GM12878 (cell line): ENCODE measurements at regions not wholly inside any gene's neighbourhood (a gene's known extent, or its start where the extent isn't known, plus 50 kb on each side); places are given as distances from the start of the nearest gene placed in this dataset.

Experiments
- ATAC-seq: fragments of 200-7000 bp; cut with Tn5 transposase; 3 replicates; pipeline ENCODE4 v1.9.1; 2020; ENCODE audit warnings: mild to moderate bottlenecking, moderate library complexity
- BruUV-seq: library from RNA; stranded (reverse); fragments of 400-500 nt; replicated peaks from 2 replicates; lab custom pipeline; 2021; lab: Mats Ljungman, UMichigan
- CTCF ChIA-PET: fragments of 300-600 bp; sonication (Branson Sonifier 250); formaldehyde crosslinking; extraction: SDS; loops from one replicate; lab custom pipeline; 2021; ENCODE audit warnings: inconsistent platforms; lab: Yijun Ruan, JAX
- POLR2A ChIA-PET: fragments of 350-600 bp; formaldehyde crosslinking; extraction: SDS; loops from one replicate; lab custom pipeline; 2021; ENCODE audit warnings: inconsistent platforms; lab: Charles Lee
- RAD21 ChIA-PET: fragments of 300-600 bp; sonication (Branson Sonifier 250); formaldehyde crosslinking; loops from one replicate; lab custom pipeline; 2023; ENCODE audit warnings: antibody characterized with exemption; ENCODE audit not compliant: unreplicated experiment; lab: Charles Lee
- SMC1A ChIA-PET: fragments of 300-600 bp; sonication (Branson Sonifier 250); formaldehyde crosslinking; loops from one replicate; lab custom pipeline; 2023; ENCODE audit not compliant: unreplicated experiment, uncharacterized antibody; lab: Charles Lee
- DNase-seq: peaks from one replicate; pipeline ENCODE4 v3.0.0-alpha.2; 2011; ENCODE audit warnings: low read depth, low spot score
- FAIRE-seq: peaks from 3 replicates; lab custom pipeline; 2011; peaks lifted over from hg19 to GRCh38; lab: Jason Lieb, UNC
- H2AFZ ChIP-seq: 2 replicates; pipeline ENCODE4 v1.6.0; 2011; ENCODE audit warnings: low read depth, low read length, control low read depth; ENCODE audit not compliant: control insufficient read depth
- H3K27ac ChIP-seq: 2 replicates; pipeline ENCODE4 v1.5.1; 2011; ENCODE audit warnings: control low read depth; ENCODE audit not compliant: control insufficient read depth, insufficient read depth
- H3K27me3 ChIP-seq, 2 experiments: replicated peaks in 1 of 2; 2 replicates each; pipeline versions ENCODE4 v1.6.0 to v1.6.1; 2011; ENCODE audit warnings: low read length in 1 of 2; ENCODE audit not compliant: control insufficient read depth in 2 of 2, insufficient read depth in 2 of 2
- H3K36me3 ChIP-seq, 2 experiments: 2 replicates each; pipeline ENCODE4 v1.5.1; 2011; ENCODE audit warnings: low read length in 1 of 2; ENCODE audit not compliant: control insufficient read depth in 2 of 2, insufficient read depth in 2 of 2
- H3K4me1 ChIP-seq: 2 replicates; pipeline ENCODE4 v1.6.1; 2011; ENCODE audit warnings: mild to moderate bottlenecking, low read length, moderate library complexity, mixed read lengths; ENCODE audit not compliant: control insufficient read depth, insufficient read depth
- H3K4me2 ChIP-seq: 2 replicates; pipeline ENCODE4 v1.6.0; 2011; ENCODE audit warnings: control low read depth; ENCODE audit not compliant: control insufficient read depth, insufficient read depth
- H3K4me3 ChIP-seq: fragments of 200-600 bp; sonication (generic); 2 replicates; pipeline ENCODE4 v1.5.1; 2016
- H3K79me2 ChIP-seq: 2 replicates; pipeline ENCODE4 v1.6.0; 2011; ENCODE audit warnings: low read length; ENCODE audit not compliant: control insufficient read depth, insufficient read depth
- H3K9ac ChIP-seq: 2 replicates; pipeline ENCODE4 v1.8.0; 2011; ENCODE audit warnings: low read length, control low read depth, mixed read lengths; ENCODE audit not compliant: control insufficient read depth, insufficient read depth
- H3K9me3 ChIP-seq: replicated peaks from 3 replicates; pipeline ENCODE4 v1.5.1; 2011; ENCODE audit warnings: mild to moderate bottlenecking, low read length; ENCODE audit not compliant: control insufficient read depth, insufficient read depth
- H4K20me1 ChIP-seq: 2 replicates; pipeline ENCODE4 v1.6.0; 2011; ENCODE audit not compliant: control insufficient read depth, insufficient read depth
- ATF3 ChIP-seq: IDR thresholded peaks from 2 replicates; pipeline ENCODE4 v1.6.1; 2011; ENCODE audit warnings: low read depth, mild to moderate bottlenecking, low read length, moderate library complexity, borderline replicate concordance; ENCODE audit errors: extremely low read depth
- CHD1 ChIP-seq: IDR thresholded peaks from 2 replicates; pipeline ENCODE4 v1.6.1; 2012; ENCODE audit warnings: low read depth, low read length, improper control_type of control experiment
- E4F1 ChIP-seq: fragments of 450-650 bp; IDR thresholded peaks from 2 replicates; pipeline ENCODE4 v1.6.1; 2018; ENCODE audit warnings: borderline replicate concordance, mild to moderate bottlenecking; ENCODE audit not compliant: partially characterized antibody
- EED ChIP-seq: sonication (generic); IDR thresholded peaks from 2 replicates; pipeline ENCODE4 v1.6.1; 2016; ENCODE audit warnings: antibody characterized with exemption, low read depth
- ELK1 ChIP-seq: IDR thresholded peaks from 2 replicates; pipeline ENCODE4 v1.6.1; 2012; ENCODE audit warnings: low read depth, low read length, improper control_type of control experiment
- HDAC2 ChIP-seq: fragments of 200-600 bp; sonication (generic); IDR thresholded peaks from 2 replicates; pipeline ENCODE4 v1.6.1; 2017
- HDGF ChIP-seq: fragments of 450-650 bp; IDR thresholded peaks from 2 replicates; pipeline ENCODE4 v1.6.1; 2016; ENCODE audit warnings: antibody characterized with exemption
- KDM1A ChIP-seq: fragments of 200-600 bp; sonication (generic); IDR thresholded peaks from 2 replicates; pipeline ENCODE4 v1.6.1; 2016; ENCODE audit warnings: borderline replicate concordance
- NBN ChIP-seq: fragments of 450-650 bp; IDR thresholded peaks from 2 replicates; pipeline ENCODE4 v1.6.1; 2016
- PML ChIP-seq: IDR thresholded peaks from 2 replicates; pipeline ENCODE4 v1.6.1; 2012; ENCODE audit warnings: low read length, inconsistent platforms
- SREBF2 ChIP-seq: IDR thresholded peaks from 2 replicates; pipeline ENCODE4 v1.6.1; 2012; ENCODE audit warnings: mild to moderate bottlenecking, low read length
- SUPT20H ChIP-seq: IDR thresholded peaks from 2 replicates; pipeline ENCODE4 v1.6.1; 2011; ENCODE audit warnings: low read depth, mild to moderate bottlenecking, low read length, moderate library complexity, borderline replicate concordance; ENCODE audit not compliant: control insufficient read depth
- WRNIP1 ChIP-seq: IDR thresholded peaks from 2 replicates; pipeline ENCODE4 v1.6.1; 2011; ENCODE audit warnings: low read depth, low read length, improper control_type of control experiment, borderline replicate concordance
- ZBTB11 ChIP-seq: fragments of 450-650 bp; formaldehyde crosslinking; IDR thresholded peaks from 2 replicates; pipeline ENCODE4 v1.5.0; 2022; ENCODE audit warnings: mild to moderate bottlenecking, missing genetic modification characterization
- ZNF274 ChIP-seq: IDR thresholded peaks from one replicate; pipeline ENCODE4 v1.8.0; 2011; ENCODE audit not compliant: insufficient read length, insufficient read depth
- ZZZ3 ChIP-seq: IDR thresholded peaks from 2 replicates; pipeline ENCODE4 v1.6.1; 2011; ENCODE audit warnings: low read depth; ENCODE audit not compliant: control insufficient read depth, insufficient read length
- WGBS: methylation state at CpG from one replicate; pipeline ENCODE4 v1.1.6; 2016; ENCODE audit warnings: low lambda C conversion rate; ENCODE audit not compliant: insufficient replicate concordance, insufficient coverage; ENCODE audit errors: missing lambda C conversion rate; 5-methylcytosine and 5-hydroxymethylcytosine counted together
- in situ Hi-C: fragments of 300-500 bp; cut with MboI; formaldehyde crosslinking; loops from 9 replicates; pipeline ENCODE4 v1.14.3; 2018; ENCODE audit warnings: mixed read lengths
- intact Hi-C: fragments of 100-400 bp; cut with micrococcal nuclease; formaldehyde crosslinking; loops from one replicate; pipeline ENCODE4 v1.14.2; 2022; ENCODE audit not compliant: unreplicated experiment

- TF ChIP-seq ZBTB11 = no peak
- TF ChIP-seq WRNIP1 = no peak
- no peak for TF ChIP-seq NBN
- TF ChIP-seq SUPT20H = no peak
- no peak for TF ChIP-seq ELK1
Measured at GRCh38 chr3:14262867-14263266, 84.2 kb downstream of the LSM3 start (continued).

- SMC1A ChIA-PET = interaction anchor here (1.1 to 3.3 kb wide), 3 partner anchors 60 to 205 kb away, joined by 4 to 24 read pairs (median 4); no protein-coding TSS in a partner anchor
- CTCF ChIA-PET = interaction anchor here (1.1 to 4.3 kb wide), 4 partner anchors 58 to 367 kb away, joined by 3 to 25 read pairs (median 6); no protein-coding TSS in a partner anchor
- Histone ChIP-seq H3K79me2 (no peaks in the 10 kb centered on the region), H4K20me1 (no peaks in the 10 kb centered on the region), H2AFZ (no peak overlapping the region), H3K4me2 (no peak overlapping the region), H3K27ac (no peak overlapping the region), H3K27me3 (peaks cover 0 to 4% of the 10 kb centered on the region in 2 experiments; a peak in 2 of 4 replicates), H3K4me3 (no peak overlapping the region), H3K36me3 (no peaks in the 10 kb centered on the region), H3K4me1 (no peaks in the 10 kb centered on the region), H3K9ac (no peak overlapping the region), H3K9me3 (no peaks in the 10 kb centered on the region)
- DNase-seq (no peak), ATAC-seq (no peak), FAIRE-seq (no peak)
- no TSS peak for BruUV-seq
- WGBS = 48% methylated on average over 9 of the region's 9 CpGs
- no peak for TF ChIP-seq ATF3
- no peak for TF ChIP-seq ZNF274
- no peak for TF ChIP-seq EED
- TF ChIP-seq HDAC2 = no peak
- TF ChIP-seq HDGF = no peak
- no peak for TF ChIP-seq KDM1A
- no peak for TF ChIP-seq SREBF2
- TF ChIP-seq PML = no peak
- no peak for TF ChIP-seq E4F1
- no peak for TF ChIP-seq ZZZ3
- TF ChIP-seq CHD1 = no peak
- POLR2A ChIA-PET = no interaction called here
- RAD21 ChIA-PET = interaction anchor here (1.0 kb wide), 1 partner anchor 195 kb away, joined by 4 read pairs; no protein-coding TSS in a partner anchor
- intact Hi-C loops = no loop called here
- in situ Hi-C loops = loop anchor here (5.0 kb wide), 1 partner anchor 199 kb away; no protein-coding TSS in a partner anchor
Measured at GRCh38 chr3:14263317-14264005, 84.8 kb downstream of the LSM3 start.
